Osteoblast (primary cell): ENCODE measurements at regions not wholly inside any gene's neighbourhood (a gene's known extent, or its start where the extent isn't known, plus 50 kb on each side); places are given as distances from the start of the nearest gene placed in this dataset.

ENCODE experiments used
- DNase-seq: peaks from one replicate; pipeline ENCODE4 v3.0.0; 2011; ENCODE audit warnings: low spot score, mixed read lengths; ENCODE audit not compliant: insufficient read length; ENCODE audit errors: missing footprints
- H2AFZ ChIP-seq: 2 replicates; pipeline ENCODE4 v1.6.0; 2011; ENCODE audit warnings: mild to moderate bottlenecking, low read length
- H3K27ac ChIP-seq: 2 replicates; pipeline ENCODE4 v1.5.1; 2011; ENCODE audit warnings: mild to moderate bottlenecking, low read depth, low read length, moderate library complexity
- H3K27me3 ChIP-seq: 2 replicates; pipeline ENCODE4 v1.6.0; 2012; ENCODE audit warnings: mild to moderate bottlenecking, control low read depth, inconsistent platforms, low read length, moderate library complexity; ENCODE audit not compliant: insufficient read depth
- H3K36me3 ChIP-seq: 2 replicates; pipeline ENCODE4 v1.5.1; 2011; ENCODE audit warnings: mild to moderate bottlenecking, low read length, control low read depth, moderate library complexity; ENCODE audit not compliant: insufficient read depth
- H3K4me1 ChIP-seq: 2 replicates; pipeline ENCODE4 v1.5.1; 2011; ENCODE audit warnings: mild to moderate bottlenecking, low read length, control low read depth, moderate library complexity; ENCODE audit not compliant: insufficient read depth
- H3K4me2 ChIP-seq: 2 replicates; pipeline ENCODE4 v1.6.0; 2011; ENCODE audit warnings: mild to moderate bottlenecking, low read length; ENCODE audit not compliant: insufficient read depth
- H3K4me3 ChIP-seq: fragments of 200-600 bp; sonication (generic); 3 replicates; pipeline ENCODE4 v1.5.1; 2012; ENCODE audit warnings: mild to moderate bottlenecking, low read length, inconsistent platforms; ENCODE audit not compliant: insufficient read depth
- H3K79me2 ChIP-seq: 2 replicates; pipeline ENCODE4 v1.6.0; 2012; ENCODE audit warnings: mild to moderate bottlenecking, low read length, control low read depth, inconsistent platforms; ENCODE audit not compliant: insufficient read depth
- H3K9me3 ChIP-seq: 2 replicates; pipeline ENCODE4 v1.5.1; 2011; ENCODE audit warnings: low read depth, low read length, control low read depth
- H4K20me1 ChIP-seq: 2 replicates; pipeline ENCODE4 v1.6.0; 2012; ENCODE audit warnings: mild to moderate bottlenecking, low read length, control low read depth; ENCODE audit not compliant: insufficient read depth
- CTCF ChIP-seq: IDR thresholded peaks from 2 replicates; pipeline ENCODE4 v1.5.1; 2011; ENCODE audit warnings: mild to moderate bottlenecking, low read depth, low read length, moderate library complexity; ENCODE audit errors: extremely low read depth

DNA sequence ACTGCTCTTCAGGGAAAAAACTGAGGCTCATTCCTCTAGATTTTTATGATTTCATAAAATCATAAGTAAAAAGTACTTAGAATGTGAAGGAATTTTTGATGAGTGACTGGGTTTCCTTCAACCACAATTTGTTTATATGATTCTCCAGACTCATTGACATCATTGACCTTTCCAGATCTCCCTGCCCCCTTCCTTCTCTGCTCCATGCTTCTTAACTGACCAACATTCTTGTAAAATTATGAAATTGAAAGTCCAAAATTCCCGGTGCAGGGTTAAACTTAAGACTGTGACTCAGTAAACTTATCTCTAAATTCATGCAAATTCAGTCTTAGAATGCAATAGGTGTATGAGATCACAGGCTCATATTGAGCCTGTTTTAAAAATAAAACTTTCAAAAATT lies 648.9 kb downstream of the TDRD15 start:
- TF ChIP-seq CTCF = no peak
- no peaks in the 10 kb centered on the region for H3K4me1 ChIP-seq
- no peak overlapping the region for H2AFZ ChIP-seq
- no peaks in the 10 kb centered on the region for H3K36me3 ChIP-seq
- H3K79me2 ChIP-seq = no peaks in the 10 kb centered on the region
- H3K27me3 ChIP-seq = no peaks in the 10 kb centered on the region
- no peaks in the 10 kb centered on the region for H3K9me3 ChIP-seq
- H3K27ac ChIP-seq = no peak overlapping the region
- no peak for DNase-seq
- no peaks in the 10 kb centered on the region for H4K20me1 ChIP-seq
- no peak overlapping the region for H3K4me3 ChIP-seq
- H3K4me2 ChIP-seq = no peak overlapping the region

DNA sequence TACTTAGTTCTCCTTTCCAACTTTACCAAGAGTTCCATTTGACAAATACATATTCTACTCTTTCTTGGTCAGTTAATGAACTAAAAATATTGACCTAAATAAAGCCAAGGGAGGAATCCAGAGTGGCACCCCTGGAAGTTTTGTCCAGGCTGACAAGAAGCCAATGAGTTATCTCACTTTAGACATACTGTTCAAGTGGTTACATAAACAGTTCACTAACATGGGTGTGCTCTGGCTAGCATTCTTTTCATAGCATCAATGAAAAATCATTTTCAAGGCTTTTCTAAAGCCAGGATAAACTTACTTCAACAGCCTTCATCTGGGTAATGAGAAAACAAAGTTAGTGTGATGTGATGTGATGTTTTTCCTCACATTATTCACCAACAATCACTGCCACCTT lies 649.4 kb downstream of the TDRD15 start:
- Histone ChIP-seq H3K36me3 (no peaks in the 10 kb centered on the region), H3K4me3 (no peak overlapping the region), H3K27ac (no peak overlapping the region), H2AFZ (no peak overlapping the region), H3K4me1 (no peaks in the 10 kb centered on the region), H4K20me1 (no peaks in the 10 kb centered on the region), H3K79me2 (no peaks in the 10 kb centered on the region), H3K27me3 (no peaks in the 10 kb centered on the region), H3K4me2 (no peak overlapping the region), H3K9me3 (no peaks in the 10 kb centered on the region)
- TF ChIP-seq CTCF = no peak
- DNase-seq = no peak

GRCh38 chr2:21774691-21775368 lies 651.1 kb downstream of the TDRD15 start:
- Histone ChIP-seq H3K27ac (no peak overlapping the region), H3K36me3 (no peaks in the 10 kb centered on the region), H3K9me3 (peaks cover 2% of the 10 kb centered on the region), H2AFZ (no peak overlapping the region), H3K4me2 (no peak overlapping the region), H3K27me3 (no peaks in the 10 kb centered on the region), H3K4me1 (no peaks in the 10 kb centered on the region), H4K20me1 (no peaks in the 10 kb centered on the region), H3K79me2 (no peaks in the 10 kb centered on the region), H3K4me3 (no peak overlapping the region)
- DNase-seq = no peak
- no peak for TF ChIP-seq CTCF

GRCh38 chr2:21779786-21780185 lies 656.0 kb downstream of the TDRD15 start:
- H3K4me2 ChIP-seq = no peak overlapping the region
- H3K9me3 ChIP-seq = peaks cover 2% of the 10 kb centered on the region
- H3K27me3 ChIP-seq = no peaks in the 10 kb centered on the region
- H3K4me3 ChIP-seq = no peak overlapping the region
- H3K4me1 ChIP-seq = no peaks in the 10 kb centered on the region
- no peaks in the 10 kb centered on the region for H4K20me1 ChIP-seq
- DNase-seq = no peak
- no peaks in the 10 kb centered on the region for H3K36me3 ChIP-seq
- no peaks in the 10 kb centered on the region for H3K79me2 ChIP-seq
- H2AFZ ChIP-seq = no peak overlapping the region
- no peak overlapping the region for H3K27ac ChIP-seq
- TF ChIP-seq CTCF = no peak
